ENCODE measurements at regions not wholly inside any gene's neighbourhood (a gene's known extent, or its start where the extent isn't known, plus 50 kb on each side); places are given as distances from the start of the nearest gene placed in this dataset.

GRCh38 chr6:137304020-137304780 lies 85.0 kb upstream of the IFNGR1 start:
- TF ChIP-seq CTCF (IDR thresholded peaks at IDR 0.05 in 4 of 5, conservative IDR thresholded peaks at IDR 0.05 in 1 of 5), result no peak
- no peak for TF ChIP-seq POLR2A (IDR thresholded peaks at IDR 0.05)

All from gastrocnemius medialis (tissue), 4 donors.